Esophagus muscularis mucosa (tissue), 2 donors: ENCODE measurements at regions not wholly inside any gene's neighbourhood (a gene's known extent, or its start where the extent isn't known, plus 50 kb on each side); places are given as distances from the start of the nearest gene placed in this dataset.

Experiments used
- POLR2A ChIP-seq: fragments of 450-650 bp; IDR thresholded peaks from one replicate; pipeline ENCODE4 v1.6.1; 2017; ENCODE audit warnings: antibody characterized with exemption, moderate library complexity, mild to moderate bottlenecking, low read depth
- POLR2AphosphoS5 ChIP-seq, 2 donors: sonication (generic); formaldehyde crosslinking; IDR thresholded peaks; one replicate each; pipeline ENCODE4 v1.6.1; 2017; ENCODE audit warnings: antibody characterized with exemption in 2 of 2

DNA sequence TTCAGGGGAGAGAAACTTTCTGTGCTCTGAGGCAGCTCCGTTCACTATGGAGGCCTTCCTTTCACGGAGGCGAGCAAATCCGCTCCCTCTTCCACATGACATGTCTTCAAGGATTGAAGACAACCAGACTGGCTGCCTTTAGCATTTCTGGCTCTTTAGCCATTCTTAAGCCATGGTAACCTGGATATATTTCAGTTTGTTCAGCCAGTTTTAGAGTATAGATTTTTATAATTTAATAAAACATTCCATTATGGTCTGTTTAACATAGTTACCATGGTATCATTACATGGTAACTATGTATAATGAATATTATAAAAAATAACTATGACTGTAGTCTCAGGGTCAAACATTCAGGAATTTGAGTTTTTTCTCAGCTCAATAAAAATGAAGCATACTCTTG lies 54.2 kb upstream of the NFIA start:
- TF ChIP-seq POLR2A (no peak), POLR2AphosphoS5 (IDR thresholded peaks at IDR 0.05) (no peak)
